Loucy (cell line): ENCODE measurements at regions not wholly inside any gene's neighbourhood (a gene's known extent, or its start where the extent isn't known, plus 50 kb on each side); places are given as distances from the start of the nearest gene placed in this dataset.

ENCODE experiments used
- EZH2phosphoT487 ChIP-seq: fragments of 200-600 bp; IDR thresholded peaks from 2 replicates; pipeline ENCODE4 v1.6.1; 2018; ENCODE audit warnings: antibody characterized with exemption, mild to moderate bottlenecking, moderate library complexity, borderline replicate concordance
- TF ChIP-seq, protein P1 (sequence below): fragments of 200-600 bp; sonication (generic); conservative IDR thresholded peaks from 2 replicates; pipeline ENCODE4 v1.5.1; 2014; ENCODE audit warnings: mild to moderate bottlenecking, antibody characterized with exemption, low read length

DNA sequence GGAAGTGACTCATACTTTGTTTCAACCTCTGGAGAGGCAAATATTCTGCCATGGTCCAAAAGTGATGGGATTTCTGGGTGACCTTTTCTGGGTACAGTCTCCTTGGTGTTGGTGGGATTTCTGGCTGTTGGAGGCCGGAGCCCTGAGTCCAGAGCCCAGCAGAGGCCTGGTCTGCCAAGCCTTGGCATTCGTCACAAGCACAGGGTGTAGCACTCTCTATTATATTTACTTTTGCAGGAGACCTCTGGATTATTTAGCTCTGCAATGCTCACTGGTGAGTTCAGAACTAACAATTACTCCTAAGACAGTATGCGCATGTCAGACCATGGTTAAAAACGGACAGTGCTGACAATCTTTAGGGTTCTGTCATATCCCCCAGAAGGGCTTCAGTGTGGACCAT is 201.6 kb upstream of the TWIST2 start:
- TF ChIP-seq, protein P1, sequence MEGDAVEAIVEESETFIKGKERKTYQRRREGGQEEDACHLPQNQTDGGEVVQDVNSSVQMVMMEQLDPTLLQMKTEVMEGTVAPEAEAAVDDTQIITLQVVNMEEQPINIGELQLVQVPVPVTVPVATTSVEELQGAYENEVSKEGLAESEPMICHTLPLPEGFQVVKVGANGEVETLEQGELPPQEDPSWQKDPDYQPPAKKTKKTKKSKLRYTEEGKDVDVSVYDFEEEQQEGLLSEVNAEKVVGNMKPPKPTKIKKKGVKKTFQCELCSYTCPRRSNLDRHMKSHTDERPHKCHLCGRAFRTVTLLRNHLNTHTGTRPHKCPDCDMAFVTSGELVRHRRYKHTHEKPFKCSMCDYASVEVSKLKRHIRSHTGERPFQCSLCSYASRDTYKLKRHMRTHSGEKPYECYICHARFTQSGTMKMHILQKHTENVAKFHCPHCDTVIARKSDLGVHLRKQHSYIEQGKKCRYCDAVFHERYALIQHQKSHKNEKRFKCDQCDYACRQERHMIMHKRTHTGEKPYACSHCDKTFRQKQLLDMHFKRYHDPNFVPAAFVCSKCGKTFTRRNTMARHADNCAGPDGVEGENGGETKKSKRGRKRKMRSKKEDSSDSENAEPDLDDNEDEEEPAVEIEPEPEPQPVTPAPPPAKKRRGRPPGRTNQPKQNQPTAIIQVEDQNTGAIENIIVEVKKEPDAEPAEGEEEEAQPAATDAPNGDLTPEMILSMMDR = no peak
- TF ChIP-seq EZH2phosphoT487 = no peak
